Kidney epithelial cell (primary cell): ENCODE measurements at regions not wholly inside any gene's neighbourhood (a gene's known extent, or its start where the extent isn't known, plus 50 kb on each side); places are given as distances from the start of the nearest gene placed in this dataset.

ENCODE experiments used
- DNase-seq: peaks from one replicate; pipeline ENCODE4 v3.0.0-alpha.2; 2010; ENCODE audit warnings: low read depth
- H3K27me3 ChIP-seq: 2 replicates; pipeline ENCODE4 v1.6.0; 2011; ENCODE audit warnings: low read length; ENCODE audit not compliant: control insufficient read depth, insufficient read depth
- H3K36me3 ChIP-seq: 2 replicates; pipeline ENCODE4 v1.5.1; 2011; ENCODE audit warnings: low read length; ENCODE audit not compliant: control insufficient read depth, insufficient read depth
- H3K4me3 ChIP-seq: 2 replicates; pipeline ENCODE4 v1.5.1; 2011; ENCODE audit warnings: low read depth, mild to moderate bottlenecking, control low read depth, low read length
- CTCF ChIP-seq: IDR thresholded peaks from 2 replicates; pipeline ENCODE4 v1.5.1; 2011; ENCODE audit warnings: mild to moderate bottlenecking, moderate library complexity, low read length, control low read depth, inconsistent platforms; ENCODE audit not compliant: insufficient read depth, poor library complexity, severe bottlenecking

- Histone ChIP-seq H3K27me3 (no peaks in the 10 kb centered on the region), H3K36me3 (no peaks in the 10 kb centered on the region), H3K4me3 (no peak overlapping the region)
- TF ChIP-seq CTCF, result no peak
- DNase-seq, result no peak
Measured at GRCh38 chr10:29183301-29183945, 105.4 kb upstream of the LYZL1 start.

GRCh38 chr10:29184205-29185000, 104.5 kb upstream of the LYZL1 start:
- DNase-seq, result no peak
- TF ChIP-seq CTCF, result no peak
- H3K27me3 ChIP-seq, result no peaks in the 10 kb centered on the region
- no peak overlapping the region for H3K4me3 ChIP-seq
- no peaks in the 10 kb centered on the region for H3K36me3 ChIP-seq

- TF ChIP-seq CTCF, result no peak
Measured at GRCh38 chr10:29185050-29185449, 103.8 kb upstream of the LYZL1 start.

GRCh38 chr10:29186221-29186620, 102.6 kb upstream of the LYZL1 start:
- no peak for TF ChIP-seq CTCF
- H3K27me3 ChIP-seq, result no peaks in the 10 kb centered on the region
- H3K4me3 ChIP-seq, result no peak overlapping the region
- H3K36me3 ChIP-seq, result no peaks in the 10 kb centered on the region
- DNase-seq, result no peak

More at GRCh38 chr10:29185050-29185449, 103.8 kb upstream of the LYZL1 start:
- no peak for DNase-seq
- Histone ChIP-seq H3K36me3 (no peaks in the 10 kb centered on the region), H3K27me3 (no peaks in the 10 kb centered on the region), H3K4me3 (no peak overlapping the region)

- no peaks in the 10 kb centered on the region for H3K36me3 ChIP-seq
- H3K27me3 ChIP-seq, result no peaks in the 10 kb centered on the region
- no peak for DNase-seq
- TF ChIP-seq CTCF, result no peak
- H3K4me3 ChIP-seq, result no peak overlapping the region
Measured at GRCh38 chr10:29189256-29189655, 99.6 kb upstream of the LYZL1 start.
